GM12892 (cell line): ENCODE measurements at regions not wholly inside any gene's neighbourhood (a gene's known extent, or its start where the extent isn't known, plus 50 kb on each side); places are given as distances from the start of the nearest gene placed in this dataset.

Source experiments
- POLR2A ChIP-seq: IDR thresholded peaks from 2 replicates; pipeline ENCODE4 v1.6.1; 2011; ENCODE audit warnings: low read depth, low read length, control low read depth
- POLR2AphosphoS5 ChIP-seq: IDR thresholded peaks from 2 replicates; pipeline ENCODE4 v1.6.1; 2011; ENCODE audit warnings: low read depth, low read length, control low read depth

DNA sequence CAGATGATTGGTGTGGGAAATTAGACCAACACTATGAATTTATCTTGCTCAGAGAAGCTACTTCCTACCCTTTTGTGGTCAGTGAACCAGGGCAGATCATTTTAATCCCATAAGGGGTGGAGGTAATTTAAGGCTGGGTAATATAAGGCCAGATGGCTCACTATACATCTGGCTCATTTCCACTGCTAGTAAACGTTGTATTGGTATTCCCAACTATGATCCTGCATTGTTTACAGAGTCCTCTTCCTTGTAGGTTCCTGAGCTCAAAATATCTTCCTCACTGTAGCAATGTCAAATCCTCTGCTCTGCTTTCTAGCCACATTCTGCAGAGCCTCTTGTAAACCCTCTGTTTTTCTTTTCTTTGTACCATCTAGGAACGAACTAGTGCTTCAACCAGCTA is 93.0 kb upstream of the MGAT4C start:
- no peak for TF ChIP-seq POLR2AphosphoS5
- TF ChIP-seq POLR2A: no peak
